ENCODE measurements at regions not wholly inside any gene's neighbourhood (a gene's known extent, or its start where the extent isn't known, plus 50 kb on each side); places are given as distances from the start of the nearest gene placed in this dataset.
"Not testable (repeated sequence)": the region's sequence is repeated elsewhere in the genome, so short reads cannot be mapped to it uniquely, and the experiment has no call there.

- no peak for DNase-seq (ENCODE audit: extremely low spot score, unreplicated experiment)
- H3K27ac Mint-ChIP-seq, result no peak overlapping the region
- H3K9me3 Mint-ChIP-seq, result no peaks in the 10 kb centered on the region
- no peaks in the 10 kb centered on the region for H3K4me1 Mint-ChIP-seq (ENCODE audit: unreplicated experiment)
- no peak overlapping the region for H3K4me3 Mint-ChIP-seq
- H3K27me3 Mint-ChIP-seq, result no peaks in the 10 kb centered on the region
- TF ChIP-seq, protein P1, sequence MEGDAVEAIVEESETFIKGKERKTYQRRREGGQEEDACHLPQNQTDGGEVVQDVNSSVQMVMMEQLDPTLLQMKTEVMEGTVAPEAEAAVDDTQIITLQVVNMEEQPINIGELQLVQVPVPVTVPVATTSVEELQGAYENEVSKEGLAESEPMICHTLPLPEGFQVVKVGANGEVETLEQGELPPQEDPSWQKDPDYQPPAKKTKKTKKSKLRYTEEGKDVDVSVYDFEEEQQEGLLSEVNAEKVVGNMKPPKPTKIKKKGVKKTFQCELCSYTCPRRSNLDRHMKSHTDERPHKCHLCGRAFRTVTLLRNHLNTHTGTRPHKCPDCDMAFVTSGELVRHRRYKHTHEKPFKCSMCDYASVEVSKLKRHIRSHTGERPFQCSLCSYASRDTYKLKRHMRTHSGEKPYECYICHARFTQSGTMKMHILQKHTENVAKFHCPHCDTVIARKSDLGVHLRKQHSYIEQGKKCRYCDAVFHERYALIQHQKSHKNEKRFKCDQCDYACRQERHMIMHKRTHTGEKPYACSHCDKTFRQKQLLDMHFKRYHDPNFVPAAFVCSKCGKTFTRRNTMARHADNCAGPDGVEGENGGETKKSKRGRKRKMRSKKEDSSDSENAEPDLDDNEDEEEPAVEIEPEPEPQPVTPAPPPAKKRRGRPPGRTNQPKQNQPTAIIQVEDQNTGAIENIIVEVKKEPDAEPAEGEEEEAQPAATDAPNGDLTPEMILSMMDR (conservative IDR thresholded peaks at IDR 0.05), result no peak
- no peaks in the 10 kb centered on the region for H3K36me3 Mint-ChIP-seq
These were observed 197.1 kb upstream of the GIMD1 start for GRCh38 chr4:106565727-106566126.

DNA sequence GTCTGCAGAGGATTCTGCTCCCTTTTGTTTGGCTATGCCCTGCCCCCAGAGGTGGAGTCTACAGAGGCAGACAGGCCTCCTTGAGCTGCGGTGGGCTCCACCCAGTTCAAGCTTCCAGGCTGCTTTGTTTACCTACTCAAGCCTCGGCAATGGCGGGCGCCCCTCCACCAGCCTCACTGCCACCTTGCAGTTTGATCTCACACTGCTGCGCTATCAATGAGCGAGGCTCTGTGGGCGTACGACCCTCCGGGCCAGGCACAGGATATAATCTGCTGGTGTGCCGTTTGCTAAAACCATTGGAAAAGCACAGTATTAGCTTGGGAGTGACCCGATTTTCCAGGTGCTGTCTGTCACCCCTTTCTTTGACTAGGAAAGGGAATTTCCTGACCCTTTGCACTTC lies 195.1 kb upstream of the GIMD1 start:
- not testable (repeated sequence) for DNase-seq (ENCODE audit: extremely low spot score, unreplicated experiment); H3K27me3 Mint-ChIP-seq; H3K36me3 Mint-ChIP-seq; H3K4me3 Mint-ChIP-seq; H3K9me3 Mint-ChIP-seq; H3K4me1 Mint-ChIP-seq (ENCODE audit: unreplicated experiment); H3K27ac Mint-ChIP-seq

GRCh38 chr4:106551724-106552123 lies 183.1 kb upstream of the GIMD1 start:
- H3K27me3 Mint-ChIP-seq, result no peaks in the 10 kb centered on the region
- H3K9me3 Mint-ChIP-seq, result no peaks in the 10 kb centered on the region
- TF ChIP-seq, protein P1 (conservative IDR thresholded peaks at IDR 0.05), result no peak
- H3K27ac Mint-ChIP-seq, result no peak overlapping the region
- no peak for DNase-seq (ENCODE audit: extremely low spot score, unreplicated experiment)
- H3K36me3 Mint-ChIP-seq, result no peaks in the 10 kb centered on the region
- H3K4me1 Mint-ChIP-seq (ENCODE audit: unreplicated experiment), result no peaks in the 10 kb centered on the region
- H3K4me3 Mint-ChIP-seq, result no peak overlapping the region

- no peaks in the 10 kb centered on the region for H3K4me1 Mint-ChIP-seq (ENCODE audit: unreplicated experiment)
- no peak overlapping the region for H3K27ac Mint-ChIP-seq
- no peak overlapping the region for H3K4me3 Mint-ChIP-seq
- DNase-seq (ENCODE audit: extremely low spot score, unreplicated experiment), result no peak
- H3K9me3 Mint-ChIP-seq, result no peaks in the 10 kb centered on the region
- H3K36me3 Mint-ChIP-seq, result no peaks in the 10 kb centered on the region
- TF ChIP-seq, protein P1 (conservative IDR thresholded peaks at IDR 0.05), result no peak
- H3K27me3 Mint-ChIP-seq, result no peaks in the 10 kb centered on the region
These were observed 180.0 kb upstream of the GIMD1 start for GRCh38 chr4:106548446-106549044.

DNA sequence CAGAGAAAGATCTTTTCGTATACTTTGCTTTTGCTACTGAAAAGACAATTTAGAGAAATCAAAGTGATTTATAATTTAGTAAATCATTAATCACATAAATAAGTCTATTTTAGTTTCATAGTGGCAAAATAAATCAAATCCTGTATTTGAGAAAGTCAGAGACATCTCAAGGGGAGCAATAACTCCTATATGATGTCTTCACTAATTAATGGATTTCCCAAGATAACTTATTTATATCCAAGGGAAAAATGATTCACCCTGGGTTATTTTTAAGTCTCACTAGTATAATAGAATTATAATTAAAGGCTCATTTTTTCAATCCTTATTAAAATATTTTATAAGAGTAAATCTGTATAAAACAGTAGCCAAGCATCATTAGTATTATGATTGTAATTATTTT lies 177.8 kb upstream of the GIMD1 start:
- no peaks in the 10 kb centered on the region for H3K4me1 Mint-ChIP-seq (ENCODE audit: unreplicated experiment)
- H3K27me3 Mint-ChIP-seq, result no peaks in the 10 kb centered on the region
- no peak overlapping the region for H3K4me3 Mint-ChIP-seq
- no peaks in the 10 kb centered on the region for H3K9me3 Mint-ChIP-seq
- H3K36me3 Mint-ChIP-seq, result no peaks in the 10 kb centered on the region
- no peak for DNase-seq (ENCODE audit: extremely low spot score, unreplicated experiment)
- TF ChIP-seq, protein P1 (conservative IDR thresholded peaks at IDR 0.05), result no peak
- H3K27ac Mint-ChIP-seq, result no peak overlapping the region

- H3K4me1 Mint-ChIP-seq (ENCODE audit: unreplicated experiment); H3K9me3 Mint-ChIP-seq; H3K27ac Mint-ChIP-seq; H3K36me3 Mint-ChIP-seq; DNase-seq (ENCODE audit: extremely low spot score, unreplicated experiment); H3K4me3 Mint-ChIP-seq; H3K27me3 Mint-ChIP-seq: not testable (repeated sequence)
These were observed 174.0 kb upstream of the GIMD1 start for GRCh38 chr4:106542609-106543008.

GRCh38 chr4:106541253-106541652 lies 172.7 kb upstream of the GIMD1 start:
- Mint-ChIP-seq H3K4me3 (no peak overlapping the region), H3K4me1 (ENCODE audit: unreplicated experiment) (no peaks in the 10 kb centered on the region), H3K36me3 (no peaks in the 10 kb centered on the region), H3K27ac (no peak overlapping the region), H3K9me3 (no peaks in the 10 kb centered on the region), H3K27me3 (no peaks in the 10 kb centered on the region)
- TF ChIP-seq, protein P1 (conservative IDR thresholded peaks at IDR 0.05), result no peak
- DNase-seq (ENCODE audit: extremely low spot score, unreplicated experiment), result no peak

Measured in type B pancreatic cell (in vitro differentiated cells).